Left colon (tissue), 2 donors: ENCODE measurements at regions not wholly inside any gene's neighbourhood (a gene's known extent, or its start where the extent isn't known, plus 50 kb on each side); places are given as distances from the start of the nearest gene placed in this dataset.
"Not testable (repeated sequence)": the region's sequence is repeated elsewhere in the genome, so short reads cannot be mapped to it uniquely, and the experiment has no call there.

Experiments
- ATAC-seq: fragments of 200-7000 bp; cut with Tn5 transposase; one replicate; pipeline ENCODE4 v1.9.1; 2020; ENCODE audit warnings: mild to moderate bottlenecking, moderate library complexity
- DNase-seq, 2 donors: peaks; one replicate each; pipeline ENCODE4 v3.0.0-alpha.2; 2020
- intact Hi-C, 2 donors: fragments of 100-400 bp; cut with DNase I in 1 of 2; cut with micrococcal nuclease in 1 of 2; formaldehyde crosslinking; loops; one replicate each; pipeline versions ENCODE4 v1.11.2 to v1.14.0; 2022; cut with DNase I, micrococcal nuclease
- donor health status: DM: no; HTN: no; CAD: no.
- donor health status: DM: yes; HTN: yes; CAD: no.

GRCh38 chr1:58836408-58836807 is 52.6 kb upstream of the JUN start:
- intact Hi-C loops, result no loop called here
- ATAC-seq (no peak), DNase-seq (no peak)

GRCh38 chr1:58837886-58838285 is 54.0 kb upstream of the JUN start:
- DNase-seq (no peak), ATAC-seq (no peak)
- intact Hi-C loops, result no loop called here

GRCh38 chr1:58839147-58839795 is 55.4 kb upstream of the JUN start:
- DNase-seq, result no peak
- ATAC-seq, result no peak

GRCh38 chr1:58839846-58840835 is 56.3 kb upstream of the JUN start:
- intact Hi-C loops, result no loop called here
- DNase-seq, result no peak
- no peak for ATAC-seq

More at GRCh38 chr1:58839147-58839795, 55.4 kb upstream of the JUN start:
- intact Hi-C loops, result no loop called here

GRCh38 chr1:58841455-58841854 is 57.6 kb upstream of the JUN start:
- ATAC-seq, result peak; percentile 68
- peak in 1 of 2 donors; percentile 30 for DNase-seq
- intact Hi-C loops, result no loop called here

- ATAC-seq (no peak), DNase-seq (no peak)
- intact Hi-C loops, result no loop called here
These were observed 59.1 kb upstream of the JUN start for GRCh38 chr1:58842941-58843340.

- intact Hi-C loops, result no loop called here
- ATAC-seq (no peak), DNase-seq (no peak)
These were observed 60.3 kb upstream of the JUN start for GRCh38 chr1:58844176-58844575.

- ATAC-seq, result no peak
- intact Hi-C loops, result no loop called here
- DNase-seq, result no peak
These were observed 62.1 kb upstream of the JUN start for GRCh38 chr1:58845942-58846341.

- DNase-seq (peak; percentile 16 to 51), ATAC-seq (peak; percentile 71)
- intact Hi-C loops, result no loop called here
These were observed 65.1 kb upstream of the JUN start for GRCh38 chr1:58848818-58849411.

- DNase-seq, result no peak
- ATAC-seq, result no peak
- intact Hi-C loops, result no loop called here
These were observed 65.7 kb upstream of the JUN start for GRCh38 chr1:58849551-58849950.

GRCh38 chr1:58850636-58851035 is 66.8 kb upstream of the JUN start:
- ATAC-seq, result no peak
- DNase-seq, result no peak
- intact Hi-C loops, result no loop called here

GRCh38 chr1:58852731-58853485 is 69.1 kb upstream of the JUN start:
- DNase-seq (no peak), ATAC-seq (no peak)
- intact Hi-C loops, result no loop called here

- DNase-seq, result no peak
- intact Hi-C loops, result no loop called here
- ATAC-seq, result no peak
These were observed 70.7 kb upstream of the JUN start for GRCh38 chr1:58854576-58854975.

- intact Hi-C loops, result no loop called here
- DNase-seq, result no peak
- no peak for ATAC-seq
These were observed 71.7 kb upstream of the JUN start for GRCh38 chr1:58855274-58856165.

- ATAC-seq, intact Hi-C loops, DNase-seq: not testable (repeated sequence)
These were observed 72.4 kb upstream of the JUN start for GRCh38 chr1:58856281-58856680.

GRCh38 chr1:58857680-58858673 is 74.1 kb upstream of the JUN start:
- intact Hi-C loops, result no loop called here
- ATAC-seq, result peak; percentile 66
- DNase-seq, result no peak
